ENCODE measurements at regions not wholly inside any gene's neighbourhood (a gene's known extent, or its start where the extent isn't known, plus 50 kb on each side); places are given as distances from the start of the nearest gene placed in this dataset.

DNA sequence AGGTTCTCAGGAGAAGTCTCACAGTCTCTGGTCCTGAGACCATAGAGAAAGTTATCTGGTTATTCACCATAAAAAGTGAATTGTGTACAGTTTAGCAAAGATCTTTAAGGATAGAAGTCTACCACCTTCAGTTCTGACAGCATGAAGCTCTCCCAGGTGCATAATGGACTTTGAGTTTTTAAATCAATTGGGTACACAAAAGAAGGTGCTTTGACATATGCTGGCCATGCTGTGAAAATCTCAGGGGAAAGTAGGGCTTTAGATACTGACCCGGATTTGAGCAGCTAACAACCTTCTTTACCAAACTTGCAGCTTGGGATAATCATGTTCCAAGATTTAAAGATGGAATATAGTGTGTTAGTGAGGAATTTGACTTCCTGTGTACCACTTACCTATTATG, 264.2 kb downstream of the ZSWIM6 start:
- Histone ChIP-seq H3K4me3 (ENCODE audit: low read length) (no peak overlapping the region), H3K27ac (ENCODE audit: low read depth, low read length) (no peak overlapping the region), H3K9me2 (replicated peaks; ENCODE audit: control insufficient read depth, low read length) (no peaks in the 10 kb centered on the region), H4K20me1 (ENCODE audit: control insufficient read depth, insufficient read depth, low read depth, low read length) (no peaks in the 10 kb centered on the region), H3K9me3 (ENCODE audit: control insufficient read depth, insufficient read depth, low read length) (no peaks in the 10 kb centered on the region; the same call in 1 of the 2 replicates), H3K27me3 (ENCODE audit: control insufficient read depth, low read length) (peaks cover 4% of the 10 kb centered on the region; the same call in 1 of the 2 replicates), H3K36me3 (ENCODE audit: control insufficient read depth, low read length) (no peaks in the 10 kb centered on the region), H3K79me2 (ENCODE audit: control insufficient read depth, low read length) (no peaks in the 10 kb centered on the region), H3F3A (ENCODE audit: control insufficient read depth, insufficient read depth) (no peaks in the 10 kb centered on the region), H3K4me2 (ENCODE audit: low read length) (no peak overlapping the region), H3K4me1 (ENCODE audit: control insufficient read depth, low read length) (no peaks in the 10 kb centered on the region)
- no peak for TF ChIP-seq EZH2phosphoT487 (IDR thresholded peaks at IDR 0.05; ENCODE audit: borderline replicate concordance, low read length)
- TF ChIP-seq, protein P1, sequence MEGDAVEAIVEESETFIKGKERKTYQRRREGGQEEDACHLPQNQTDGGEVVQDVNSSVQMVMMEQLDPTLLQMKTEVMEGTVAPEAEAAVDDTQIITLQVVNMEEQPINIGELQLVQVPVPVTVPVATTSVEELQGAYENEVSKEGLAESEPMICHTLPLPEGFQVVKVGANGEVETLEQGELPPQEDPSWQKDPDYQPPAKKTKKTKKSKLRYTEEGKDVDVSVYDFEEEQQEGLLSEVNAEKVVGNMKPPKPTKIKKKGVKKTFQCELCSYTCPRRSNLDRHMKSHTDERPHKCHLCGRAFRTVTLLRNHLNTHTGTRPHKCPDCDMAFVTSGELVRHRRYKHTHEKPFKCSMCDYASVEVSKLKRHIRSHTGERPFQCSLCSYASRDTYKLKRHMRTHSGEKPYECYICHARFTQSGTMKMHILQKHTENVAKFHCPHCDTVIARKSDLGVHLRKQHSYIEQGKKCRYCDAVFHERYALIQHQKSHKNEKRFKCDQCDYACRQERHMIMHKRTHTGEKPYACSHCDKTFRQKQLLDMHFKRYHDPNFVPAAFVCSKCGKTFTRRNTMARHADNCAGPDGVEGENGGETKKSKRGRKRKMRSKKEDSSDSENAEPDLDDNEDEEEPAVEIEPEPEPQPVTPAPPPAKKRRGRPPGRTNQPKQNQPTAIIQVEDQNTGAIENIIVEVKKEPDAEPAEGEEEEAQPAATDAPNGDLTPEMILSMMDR (IDR thresholded peaks at IDR 0.05; ENCODE audit: low read depth, low read length, poor library complexity, severe bottlenecking), result no peak

DNA sequence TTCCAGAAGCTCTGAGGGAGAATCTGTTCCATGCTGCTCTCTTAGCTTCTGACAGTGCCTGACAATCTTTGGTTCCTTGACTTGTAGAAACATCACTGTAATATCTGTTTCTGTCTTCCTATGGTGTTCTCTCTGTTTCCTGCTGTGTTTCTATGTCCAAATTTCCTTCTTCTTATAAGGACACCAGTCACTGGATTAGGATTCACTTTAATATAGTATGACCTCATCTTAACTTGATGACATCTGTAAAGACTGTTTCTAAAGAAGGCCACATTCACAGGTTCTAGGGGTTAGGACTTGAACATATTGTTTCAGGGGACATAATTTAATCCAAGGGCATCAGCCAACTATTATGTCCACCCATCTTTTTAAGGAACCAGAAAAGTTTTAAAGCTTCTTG, 265.6 kb downstream of the ZSWIM6 start:
- H3K4me2 ChIP-seq (ENCODE audit: low read length), result no peak overlapping the region
- H3K27ac ChIP-seq (ENCODE audit: low read depth, low read length), result no peak overlapping the region
- no peaks in the 10 kb centered on the region for H3K36me3 ChIP-seq (ENCODE audit: control insufficient read depth, low read length)
- no peaks in the 10 kb centered on the region for H3K9me3 ChIP-seq (ENCODE audit: control insufficient read depth, insufficient read depth, low read length)
- no peaks in the 10 kb centered on the region for H4K20me1 ChIP-seq (ENCODE audit: control insufficient read depth, insufficient read depth, low read depth, low read length)
- no peaks in the 10 kb centered on the region for H3K79me2 ChIP-seq (ENCODE audit: control insufficient read depth, low read length)
- H3K4me1 ChIP-seq (ENCODE audit: control insufficient read depth, low read length), result no peaks in the 10 kb centered on the region
- H3K27me3 ChIP-seq (ENCODE audit: control insufficient read depth, low read length), result peaks cover 4% of the 10 kb centered on the region; the same call in 1 of the 2 replicates
- no peaks in the 10 kb centered on the region for H3K9me2 ChIP-seq (replicated peaks; ENCODE audit: control insufficient read depth, low read length)
- no peak for TF ChIP-seq EZH2phosphoT487 (IDR thresholded peaks at IDR 0.05; ENCODE audit: borderline replicate concordance, low read length)
- TF ChIP-seq, protein P1 (IDR thresholded peaks at IDR 0.05; ENCODE audit: low read depth, low read length, poor library complexity, severe bottlenecking), result no peak
- no peak overlapping the region for H3K4me3 ChIP-seq (ENCODE audit: low read length)
- H3F3A ChIP-seq (ENCODE audit: control insufficient read depth, insufficient read depth), result no peaks in the 10 kb centered on the region

DNA sequence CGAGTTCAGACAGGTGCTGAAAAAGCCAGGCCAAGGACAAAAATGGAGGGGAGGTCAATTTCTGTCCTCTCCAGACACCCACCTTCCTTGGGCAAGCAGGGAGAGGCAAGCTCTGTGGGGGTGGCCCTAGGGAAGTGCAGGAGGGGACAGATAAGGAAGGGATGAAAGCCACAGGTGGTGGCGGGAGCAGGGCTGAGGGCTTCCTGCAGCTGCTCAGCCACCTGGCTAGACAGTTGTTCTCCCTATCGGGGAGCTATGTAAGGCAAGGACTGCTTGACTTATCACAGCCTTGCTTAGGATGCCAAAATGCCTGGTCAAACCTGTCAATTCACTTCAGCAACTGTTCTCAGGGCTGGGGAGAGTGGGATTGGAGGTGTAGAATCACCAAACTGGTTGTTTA, 266.1 kb downstream of the ZSWIM6 start:
- Histone ChIP-seq H3K4me3 (ENCODE audit: low read length) (no peak overlapping the region), H3K79me2 (ENCODE audit: control insufficient read depth, low read length) (no peaks in the 10 kb centered on the region), H3K4me1 (ENCODE audit: control insufficient read depth, low read length) (no peaks in the 10 kb centered on the region), H3K9me3 (ENCODE audit: control insufficient read depth, insufficient read depth, low read length) (no peaks in the 10 kb centered on the region), H3K27ac (ENCODE audit: low read depth, low read length) (no peak overlapping the region), H3K4me2 (ENCODE audit: low read length) (no peak overlapping the region), H3F3A (ENCODE audit: control insufficient read depth, insufficient read depth) (no peaks in the 10 kb centered on the region), H3K27me3 (ENCODE audit: control insufficient read depth, low read length) (peaks cover 4% of the 10 kb centered on the region; the same call in 1 of the 2 replicates), H3K36me3 (ENCODE audit: control insufficient read depth, low read length) (no peaks in the 10 kb centered on the region), H4K20me1 (ENCODE audit: control insufficient read depth, insufficient read depth, low read depth, low read length) (no peaks in the 10 kb centered on the region), H3K9me2 (replicated peaks; ENCODE audit: control insufficient read depth, low read length) (no peaks in the 10 kb centered on the region)
- TF ChIP-seq, protein P1 (IDR thresholded peaks at IDR 0.05; ENCODE audit: low read depth, low read length, poor library complexity, severe bottlenecking), result no peak
- no peak for TF ChIP-seq EZH2phosphoT487 (IDR thresholded peaks at IDR 0.05; ENCODE audit: borderline replicate concordance, low read length)

Data from DOHH2 (cell line).